ENCODE measurements at regions not wholly inside any gene's neighbourhood (a gene's known extent, or its start where the extent isn't known, plus 50 kb on each side); places are given as distances from the start of the nearest gene placed in this dataset.
"Not testable (repeated sequence)": the region's sequence is repeated elsewhere in the genome, so short reads cannot be mapped to it uniquely, and the experiment has no call there.

DNA sequence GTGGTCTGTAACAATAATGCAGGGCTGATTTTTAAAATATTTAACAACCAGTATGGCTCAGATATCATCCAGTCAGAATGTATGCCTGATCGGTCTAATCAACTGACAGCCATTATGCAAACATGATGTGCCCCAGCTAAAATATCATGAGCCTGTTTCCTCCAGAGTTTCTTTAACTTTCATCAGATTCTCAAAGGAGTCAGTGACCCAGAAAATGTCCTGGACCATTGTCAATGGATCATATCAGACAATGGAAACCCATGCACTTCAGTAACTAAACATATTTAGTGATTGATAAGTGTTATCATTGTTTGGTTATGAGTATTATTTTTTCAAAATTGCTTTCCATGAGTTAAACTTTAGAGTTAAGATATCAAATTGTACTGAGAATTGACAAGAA lies 173.5 kb downstream of the LMBRD1 start:
- DNase-seq (ENCODE audit: low spot score) (no peak), FAIRE-seq (no peak)

- FAIRE-seq: no peak
- no peak for DNase-seq (ENCODE audit: low spot score)
Measured at GRCh38 chr6:69622924-69623323, 173.9 kb downstream of the LMBRD1 start.

DNA sequence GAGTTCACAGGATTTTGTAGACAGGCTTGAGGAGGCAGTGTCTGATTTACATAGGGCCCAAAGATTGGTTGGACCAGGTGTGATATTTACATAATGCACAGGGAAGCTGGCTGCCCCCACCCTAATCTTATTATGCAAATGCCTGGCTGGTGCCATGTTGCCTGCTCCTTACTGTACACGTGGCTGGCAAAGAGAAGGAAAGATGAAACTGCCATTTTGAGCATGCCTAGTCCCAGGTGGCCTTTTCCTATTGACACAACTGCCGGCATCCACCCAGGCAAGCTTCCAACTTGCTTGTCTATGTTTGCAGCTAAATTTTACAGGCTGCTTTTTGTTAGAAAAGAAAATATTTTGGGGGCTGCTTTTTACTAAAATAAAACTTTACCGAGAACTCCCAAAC lies 174.6 kb downstream of the LMBRD1 start:
- no peak for DNase-seq (ENCODE audit: low spot score)
- FAIRE-seq: no peak

DNA sequence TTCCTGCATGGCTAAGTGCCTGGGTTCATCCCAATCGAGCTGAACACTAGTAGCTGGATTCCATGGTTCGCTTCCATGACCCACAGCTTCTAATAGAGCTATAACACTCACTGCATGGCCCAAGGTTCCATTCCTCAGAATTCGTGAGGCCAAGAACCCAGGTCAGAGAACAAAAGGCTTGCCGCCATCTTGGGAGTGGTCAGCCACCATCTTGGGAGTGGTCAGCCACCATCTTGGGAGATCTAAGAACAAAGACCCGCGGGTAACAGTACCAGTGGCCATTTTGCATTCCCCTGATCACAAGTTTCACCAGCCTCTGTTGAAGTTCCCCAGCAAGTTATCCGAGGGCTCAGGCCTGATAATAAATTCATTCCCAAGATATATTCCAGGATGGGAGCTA lies 179.6 kb downstream of the LMBRD1 start:
- FAIRE-seq (no peak), DNase-seq (ENCODE audit: low spot score) (no peak)

- DNase-seq (ENCODE audit: low spot score) (no peak), FAIRE-seq (no peak)
Measured at GRCh38 chr6:69609836-69610472, 186.9 kb downstream of the LMBRD1 start.

- DNase-seq (ENCODE audit: low spot score): no peak
- FAIRE-seq: no peak
Measured at GRCh38 chr6:69601132-69601531, 195.7 kb downstream of the LMBRD1 start.

- no peak for DNase-seq (ENCODE audit: low spot score)
- no peak for FAIRE-seq
Measured at GRCh38 chr6:69594405-69594804, 202.4 kb downstream of the LMBRD1 start.

- DNase-seq (ENCODE audit: low spot score) (no peak), FAIRE-seq (no peak)
Measured at GRCh38 chr6:69593706-69594105, 203.1 kb downstream of the LMBRD1 start.

DNA sequence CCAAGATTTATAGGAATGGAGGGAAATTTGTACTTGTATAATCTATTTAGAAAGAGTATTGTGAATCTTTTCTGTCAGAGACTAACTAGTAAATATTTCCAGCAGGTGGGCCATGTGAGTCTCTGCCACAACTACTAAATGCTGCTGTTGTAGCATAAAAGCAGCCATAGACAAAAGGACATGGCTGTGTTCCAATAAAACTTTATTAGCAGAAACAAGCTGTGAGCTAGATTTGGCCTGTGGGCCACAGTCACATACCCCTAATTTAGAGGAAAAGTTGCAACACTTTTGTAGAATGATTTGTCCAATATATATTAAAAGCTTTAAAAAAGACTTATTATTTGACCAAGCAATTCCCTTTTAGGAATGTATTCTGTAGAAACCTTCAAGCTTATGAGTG lies 207.2 kb downstream of the LMBRD1 start:
- no peak for DNase-seq (ENCODE audit: low spot score)
- FAIRE-seq: no peak

DNA sequence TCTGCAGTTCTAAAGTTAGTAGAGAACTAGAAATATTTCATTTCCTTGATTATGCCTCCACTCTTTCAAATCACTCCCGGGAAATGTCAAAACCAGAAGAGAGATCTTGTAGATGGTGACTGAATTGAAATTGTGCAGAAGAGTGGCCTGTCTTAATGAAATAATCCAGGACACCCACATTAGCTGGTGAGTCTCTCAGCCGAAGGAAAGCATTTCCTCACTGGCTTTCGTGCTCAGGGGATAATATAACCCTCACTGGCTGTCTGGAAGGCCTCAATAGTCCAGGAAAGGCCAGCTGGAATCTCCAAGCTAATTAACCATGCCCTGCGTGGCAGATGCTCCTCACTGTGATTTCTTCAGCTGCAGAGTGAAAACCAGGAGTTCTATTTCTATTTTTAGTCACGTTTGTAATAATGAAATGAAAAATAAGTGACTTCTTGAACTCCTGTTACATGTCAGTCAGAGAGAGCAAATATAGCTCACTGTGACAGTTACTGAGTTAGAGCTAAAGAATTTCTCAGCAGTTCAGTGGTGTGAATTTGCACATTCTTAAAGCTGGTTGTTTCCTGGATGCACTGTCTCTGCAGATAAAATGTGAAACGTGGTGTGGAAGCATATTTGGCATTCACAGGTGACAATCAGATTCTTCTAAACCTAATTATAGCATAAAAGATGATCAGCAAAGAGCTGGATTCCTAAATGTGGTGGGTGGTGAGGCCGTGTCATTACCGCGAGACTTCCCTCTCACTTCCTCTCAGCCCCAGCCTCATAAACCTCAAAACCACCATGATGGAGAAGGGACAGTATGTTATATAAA lies 211.7 kb downstream of the LMBRD1 start:
- FAIRE-seq (no peak), DNase-seq (ENCODE audit: low spot score) (no peak)

GRCh38 chr6:69584536-69584912 lies 212.3 kb downstream of the LMBRD1 start:
- DNase-seq (ENCODE audit: low spot score) (no peak), FAIRE-seq (no peak)

- no peak for DNase-seq (ENCODE audit: low spot score)
- FAIRE-seq: no peak
Measured at GRCh38 chr6:69581581-69581980, 215.2 kb downstream of the LMBRD1 start.

- FAIRE-seq (no peak), DNase-seq (ENCODE audit: low spot score) (no peak)
Measured at GRCh38 chr6:69580706-69581105, 216.1 kb downstream of the LMBRD1 start.

GRCh38 chr6:69578361-69578890 lies 218.4 kb downstream of the LMBRD1 start:
- no peak for FAIRE-seq
- DNase-seq (ENCODE audit: low spot score): no peak

- DNase-seq (ENCODE audit: low spot score) (no peak), FAIRE-seq (no peak)
Measured at GRCh38 chr6:69571234-69571633, 225.6 kb downstream of the LMBRD1 start.

- no peak for DNase-seq (ENCODE audit: low spot score)
- no peak for FAIRE-seq
Measured at GRCh38 chr6:69570106-69570505, 226.7 kb downstream of the LMBRD1 start.

GRCh38 chr6:69560597-69560996 lies 236.2 kb downstream of the LMBRD1 start:
- not testable (repeated sequence) for DNase-seq (ENCODE audit: low spot score); FAIRE-seq

DNA sequence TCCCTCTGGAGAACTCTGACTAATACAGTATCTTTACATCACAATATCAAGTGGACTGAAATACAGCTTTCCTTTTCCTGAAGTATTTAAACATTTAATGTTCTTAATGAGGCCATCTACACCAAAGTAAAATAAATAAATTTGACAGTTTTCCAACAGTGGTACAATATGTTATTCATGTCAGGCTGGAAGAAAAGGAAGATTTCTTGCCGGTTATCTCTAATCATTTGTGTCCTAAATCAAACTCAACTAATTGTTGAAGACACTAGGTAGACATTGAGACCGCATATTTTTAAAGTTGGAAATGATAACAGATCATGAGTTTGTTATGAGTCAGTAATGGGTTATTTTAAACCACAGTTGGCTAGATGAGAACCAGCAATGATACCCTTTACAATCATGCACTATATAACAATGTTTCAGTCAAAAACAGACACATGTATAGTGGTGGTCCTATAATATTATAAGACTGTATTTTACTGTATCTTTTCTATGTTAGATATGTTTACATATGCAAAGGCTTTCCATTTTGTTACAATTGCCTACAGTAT lies 241.6 kb downstream of the LMBRD1 start:
- DNase-seq (ENCODE audit: low spot score) (no peak), FAIRE-seq (no peak)

DNA sequence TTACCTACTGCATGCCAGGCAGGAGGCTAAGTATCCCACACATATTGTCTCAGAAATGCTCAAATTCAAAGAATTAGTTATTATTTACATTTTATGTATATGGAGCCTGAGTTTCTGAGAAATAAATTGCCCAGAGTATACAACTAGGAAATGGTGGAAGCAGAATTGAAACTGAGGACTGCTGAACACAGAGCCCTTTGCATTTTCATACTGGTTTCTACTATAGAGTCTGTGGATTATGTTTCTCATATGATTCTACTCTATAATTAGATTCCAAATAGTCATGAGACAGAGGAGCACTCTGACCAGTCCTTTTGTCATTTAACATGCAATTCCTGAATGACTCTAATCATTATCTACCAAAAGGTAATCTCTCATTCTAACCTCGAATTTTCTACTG lies 254.3 kb downstream of the LMBRD1 start:
- no peak for FAIRE-seq
- DNase-seq (ENCODE audit: low spot score): no peak

DNA sequence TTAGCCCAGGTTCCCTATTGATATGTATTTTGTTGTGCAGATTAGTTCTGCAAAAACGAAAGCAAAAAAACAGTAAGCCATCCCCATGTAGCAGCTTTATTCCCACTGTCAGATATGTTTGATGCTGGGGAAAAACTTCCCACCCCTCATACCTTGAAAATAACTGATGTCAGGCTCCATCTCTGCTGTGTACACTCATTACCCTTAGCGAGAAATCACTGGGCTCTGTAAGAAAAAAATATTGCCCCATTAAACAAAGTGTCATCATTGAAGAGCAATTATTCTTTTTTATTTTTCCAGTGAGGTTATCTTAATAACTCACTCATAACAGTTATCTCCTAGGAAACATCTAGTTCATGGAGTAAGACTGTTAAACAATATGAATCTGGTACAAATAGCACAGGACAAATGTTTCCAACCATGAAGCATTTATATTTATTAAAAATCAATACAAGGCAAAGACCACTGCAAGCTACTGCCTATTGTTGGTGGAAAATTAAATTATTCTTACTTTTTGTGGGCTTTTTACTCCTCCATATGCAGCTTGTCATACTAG lies 268.8 kb downstream of the LMBRD1 start:
- no peak for FAIRE-seq
- DNase-seq (ENCODE audit: low spot score): no peak

DNA sequence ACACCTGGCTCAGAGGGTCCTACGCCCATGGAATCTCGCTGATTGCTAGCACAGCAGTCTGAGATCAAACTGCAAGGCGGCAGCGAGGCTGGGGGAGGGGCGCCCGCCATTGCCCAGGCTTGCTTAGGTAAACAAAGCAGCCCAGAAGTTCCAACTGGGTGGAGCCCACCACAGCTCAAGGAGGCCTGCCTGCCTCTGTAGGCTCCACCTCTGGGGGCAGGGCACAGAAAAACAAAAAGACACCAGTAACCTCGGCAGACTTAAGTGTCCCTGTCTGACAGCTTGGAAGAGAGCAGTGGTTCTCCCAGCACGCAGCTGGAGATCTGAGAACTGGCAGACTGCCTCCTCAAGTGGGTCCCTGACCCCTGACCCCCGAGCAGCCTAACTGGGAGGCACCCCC lies 281.3 kb downstream of the LMBRD1 start:
- FAIRE-seq: not testable (repeated sequence)

GRCh38 chr6:69494595-69494994 lies 302.2 kb downstream of the LMBRD1 start:
- DNase-seq (ENCODE audit: low spot score): no peak
- no peak for FAIRE-seq

More for the DNA sequence above, 281.3 kb downstream of the LMBRD1 start:
- not testable (repeated sequence) for DNase-seq (ENCODE audit: low spot score)

All from RCC 7860 (cell line).